SH-SY5Y (cell line): ENCODE measurements at regions not wholly inside any gene's neighbourhood (a gene's known extent, or its start where the extent isn't known, plus 50 kb on each side); places are given as distances from the start of the nearest gene placed in this dataset.

ENCODE experiments used
- GATA2 ChIP-seq: IDR thresholded peaks from 2 replicates; pipeline ENCODE4 v1.6.1; 2011; ENCODE audit warnings: mild to moderate bottlenecking, low read depth, low read length
- GATA3 ChIP-seq: IDR thresholded peaks from 2 replicates; pipeline ENCODE4 v1.6.1; 2011; ENCODE audit warnings: low read depth, mild to moderate bottlenecking, low read length, moderate library complexity

GRCh38 chrX:5829469-5829868 is 399.2 kb downstream of the NLGN4X start:
- TF ChIP-seq GATA2, result no peak
- no peak for TF ChIP-seq GATA3
